DMS153 treated with DMSO at 0.1 percent for 48 hours (cell line): ENCODE measurements at regions not wholly inside any gene's neighbourhood (a gene's known extent, or its start where the extent isn't known, plus 50 kb on each side); places are given as distances from the start of the nearest gene placed in this dataset.
A peak's percentile ranks its signal among the peaks of the same experiment; 100 is the strongest.

Source experiments
- DNase-seq: peaks from one replicate; lab custom pipeline; 2025; ENCODE audit not compliant: unreplicated experiment; lab: John Stamatoyannopoulos, UW

DNA sequence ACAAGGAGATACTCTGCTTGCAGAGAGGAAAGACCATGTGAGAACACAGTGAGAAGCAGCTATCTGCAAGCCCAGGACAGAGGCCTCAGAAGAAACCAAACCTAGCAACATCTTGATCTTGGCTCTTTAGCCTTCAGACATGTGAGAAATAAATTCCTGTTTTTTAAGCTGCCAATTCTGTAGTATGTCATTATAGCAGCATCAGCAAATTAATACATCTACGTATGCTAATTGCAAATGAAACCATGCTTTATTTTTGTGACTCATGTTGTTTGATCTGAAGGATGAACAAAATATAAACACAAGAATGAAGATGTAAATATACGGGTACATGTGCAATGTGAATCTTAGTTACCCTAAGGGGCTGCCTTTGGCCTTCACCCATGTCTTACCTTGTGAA, 714.4 kb upstream of the ARPP21 start:
- no peak for DNase-seq

DNA sequence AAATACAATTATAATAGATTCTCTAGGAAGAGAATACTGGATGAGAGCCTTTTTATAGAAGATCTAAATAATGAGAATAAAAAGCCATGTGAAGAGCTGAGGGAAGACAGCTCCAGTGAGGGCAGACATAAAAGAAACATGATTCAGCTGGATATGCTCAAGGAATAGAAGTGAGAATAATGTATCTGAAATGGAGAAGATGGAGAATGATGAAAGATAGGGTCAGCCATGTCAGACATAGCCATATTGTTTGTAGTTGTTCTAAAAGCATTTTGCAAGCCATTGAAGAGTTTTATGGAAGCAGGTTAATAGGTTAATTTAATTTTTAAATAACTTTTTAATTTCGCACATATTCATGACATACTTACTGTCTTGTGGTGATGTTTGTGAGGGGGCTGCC, 713.5 kb upstream of the ARPP21 start:
- no peak for DNase-seq

DNA sequence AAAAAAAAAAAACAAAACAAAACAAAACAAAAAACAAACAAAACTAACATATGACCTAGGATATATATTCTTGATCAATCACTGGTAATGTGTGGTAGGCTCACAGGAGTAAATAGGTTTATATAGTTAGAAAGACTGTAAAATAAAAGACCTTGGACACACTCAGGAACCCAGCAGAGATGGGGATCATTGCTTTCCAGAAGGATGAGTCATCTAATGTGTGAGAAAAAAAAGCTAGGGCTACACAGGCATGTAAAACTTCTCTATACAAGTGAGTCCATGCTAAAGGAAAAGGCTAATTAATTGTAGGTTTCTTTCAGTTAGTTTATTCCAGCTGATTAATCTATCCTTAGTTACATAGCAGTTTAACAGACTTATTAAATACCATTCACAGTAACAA, 710.3 kb upstream of the ARPP21 start:
- DNase-seq: no peak

DNA sequence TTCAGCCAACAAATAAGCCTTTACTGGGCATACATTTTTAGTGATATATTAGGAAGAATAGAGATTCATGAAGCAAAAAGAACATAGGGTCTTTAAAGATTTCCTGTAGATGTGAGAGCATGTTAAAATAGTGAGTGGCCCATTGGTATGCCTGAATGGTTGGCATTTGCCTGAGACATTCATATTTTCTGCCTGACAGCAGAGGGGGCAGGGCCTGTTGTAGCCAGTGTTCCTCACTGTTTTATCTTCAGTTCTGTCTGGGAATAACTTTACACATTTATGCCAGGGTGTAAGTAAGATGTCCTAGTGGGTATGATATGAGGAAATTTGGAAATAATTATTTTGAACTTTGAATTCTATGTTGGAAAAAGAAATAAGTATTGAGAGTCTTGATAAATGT, 704.7 kb upstream of the ARPP21 start:
- no peak for DNase-seq

DNA sequence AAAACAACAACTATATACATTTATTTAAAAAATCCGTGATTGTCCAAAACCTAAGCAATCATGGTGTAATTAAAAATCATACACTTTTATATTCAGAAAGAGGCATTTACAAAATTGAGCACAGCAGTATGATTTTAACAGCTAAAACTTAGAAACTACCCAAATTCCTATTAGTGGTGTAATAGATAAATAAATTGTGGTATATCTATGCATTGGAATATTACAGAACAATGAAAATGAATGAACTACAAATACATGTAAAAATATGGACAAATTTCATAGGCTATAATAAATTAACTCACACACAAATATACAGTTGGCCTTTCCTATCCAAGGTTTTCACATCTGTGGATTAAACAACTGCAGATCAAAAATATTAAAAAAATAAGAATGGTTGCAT, 700.5 kb upstream of the ARPP21 start:
- no peak for DNase-seq

DNA sequence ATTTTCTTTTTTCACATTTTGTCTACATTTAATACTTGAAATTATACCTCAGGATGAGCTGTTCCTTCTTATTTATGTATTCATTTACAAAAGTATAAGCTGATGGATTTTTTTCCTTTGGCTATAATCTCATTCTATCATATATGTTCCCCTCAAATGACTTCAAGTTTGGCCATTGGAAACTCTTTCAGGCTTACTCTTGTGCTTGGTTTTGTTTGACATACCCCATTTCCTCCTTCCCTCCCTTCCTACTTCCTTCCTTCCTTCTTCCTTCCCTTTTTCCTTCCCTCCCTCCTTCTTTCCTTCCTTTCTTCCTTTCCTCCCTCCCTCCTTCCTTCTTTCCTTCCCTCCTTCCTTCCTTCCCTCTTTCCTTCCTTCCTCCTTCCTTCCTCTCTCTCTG, 697.1 kb upstream of the ARPP21 start:
- DNase-seq: no peak

DNA sequence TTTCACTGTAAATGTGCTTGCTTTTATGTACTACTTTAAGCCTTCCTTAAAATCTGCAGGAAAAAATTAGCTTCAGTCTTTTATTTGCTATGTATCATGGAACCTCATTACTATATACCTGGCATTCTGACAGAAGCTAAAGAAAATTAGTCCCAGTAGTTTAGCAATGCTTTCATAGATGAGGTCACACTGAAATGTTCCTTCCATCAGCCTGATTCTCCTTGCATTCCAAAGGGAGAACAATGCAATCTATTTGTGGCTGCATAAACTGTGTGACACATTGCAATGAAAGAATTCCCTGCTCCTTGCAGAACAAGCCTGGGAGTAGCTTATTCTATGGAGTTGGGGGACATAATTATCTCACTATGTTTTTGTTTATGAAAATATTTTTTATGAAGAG, 691.5 kb upstream of the ARPP21 start:
- DNase-seq: no peak

DNA sequence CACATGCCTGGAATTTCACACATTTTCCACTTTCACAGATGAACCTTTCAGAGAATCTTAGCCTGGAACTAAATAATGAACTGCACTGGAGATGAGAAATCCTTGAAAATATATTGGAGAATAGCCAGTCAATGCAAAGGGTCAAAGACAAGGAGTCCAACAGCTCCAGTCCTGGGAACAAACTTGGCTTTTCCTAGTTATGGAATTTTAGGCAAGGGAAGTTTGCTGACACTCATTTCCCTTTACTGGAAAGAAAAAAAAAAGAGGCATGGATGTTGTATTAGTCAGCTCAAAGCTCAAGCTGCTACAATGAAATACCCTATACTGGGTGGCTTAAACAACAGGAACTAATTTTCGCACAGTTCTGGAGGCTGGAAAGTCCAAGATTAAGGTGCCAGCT, 690.8 kb upstream of the ARPP21 start:
- no peak for DNase-seq

DNA sequence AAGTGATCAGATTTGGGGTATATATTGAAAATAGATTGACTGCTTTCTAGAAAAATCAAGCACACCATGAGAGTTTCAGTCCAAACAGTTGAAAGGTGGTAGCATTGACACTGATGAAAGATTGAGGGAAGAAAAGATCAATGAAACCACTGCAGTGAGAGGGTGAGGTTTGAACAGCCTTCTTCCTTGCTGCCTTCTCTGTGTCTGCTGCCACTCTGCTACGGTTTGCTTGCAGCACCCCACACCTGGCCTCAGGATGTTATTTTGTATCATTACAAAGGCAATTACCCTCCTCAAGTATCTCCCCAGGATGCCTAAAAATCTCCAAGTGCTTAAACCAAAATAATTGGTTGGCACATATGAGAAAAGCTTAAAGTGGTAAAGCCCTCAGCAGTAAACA, 683.6 kb upstream of the ARPP21 start:
- no peak for DNase-seq

DNA sequence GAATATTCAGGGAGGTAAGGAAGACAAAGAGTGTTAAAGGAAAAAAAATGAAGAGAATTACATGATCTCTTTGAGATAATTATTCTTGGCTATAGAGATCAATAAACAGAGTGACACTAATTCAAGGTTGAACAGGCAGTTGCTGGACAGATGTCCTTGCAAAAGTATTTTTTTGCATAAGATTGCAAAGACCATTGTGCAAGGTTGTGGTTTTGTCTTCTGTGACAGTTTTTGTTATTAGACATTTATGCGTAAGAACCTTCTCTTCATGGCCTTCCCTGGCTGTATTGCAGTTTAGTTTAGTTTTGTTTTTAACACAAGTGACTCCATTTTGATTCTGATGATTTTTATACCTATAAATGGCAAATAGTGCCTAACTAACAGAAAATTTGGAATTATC, 682.8 kb upstream of the ARPP21 start:
- no peak for DNase-seq

DNA sequence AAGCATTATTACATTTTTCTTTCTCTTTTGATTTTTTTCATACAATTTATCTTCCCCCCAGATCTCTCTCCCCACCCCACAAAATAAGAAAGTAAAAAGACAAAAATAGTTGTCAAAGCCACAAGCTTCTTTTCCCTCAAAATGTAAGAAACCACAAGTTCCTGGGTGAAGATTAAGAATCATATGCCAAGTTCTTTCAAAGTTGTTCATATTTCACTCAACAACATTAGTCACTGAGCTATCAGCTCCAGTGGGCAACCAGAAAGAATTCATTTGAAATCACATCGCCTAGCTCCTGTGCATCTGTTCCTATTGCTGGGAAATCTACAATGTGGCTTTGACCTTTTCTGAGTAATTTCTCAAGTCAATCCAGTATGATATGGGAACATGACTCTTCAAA, 681.6 kb upstream of the ARPP21 start:
- no peak for DNase-seq

DNA sequence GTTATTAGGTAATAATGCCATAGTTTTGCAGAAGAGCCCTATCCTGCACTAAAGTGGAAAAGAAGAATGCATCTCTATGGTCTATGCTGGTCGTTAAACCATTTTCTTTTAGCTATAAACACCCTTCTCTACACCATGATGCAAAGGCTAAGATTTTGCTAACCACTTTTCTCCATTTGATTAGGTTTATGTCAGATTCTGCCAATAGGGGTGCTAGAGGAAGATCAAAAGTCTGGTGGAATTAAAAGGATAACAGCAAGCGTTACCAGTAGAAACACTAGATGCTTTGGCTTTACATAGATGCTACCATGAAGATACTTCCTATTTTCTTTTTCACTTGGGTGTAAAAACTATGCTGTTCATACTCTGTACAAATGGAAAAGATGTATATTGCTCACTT, 669.8 kb upstream of the ARPP21 start:
- no peak for DNase-seq

DNA sequence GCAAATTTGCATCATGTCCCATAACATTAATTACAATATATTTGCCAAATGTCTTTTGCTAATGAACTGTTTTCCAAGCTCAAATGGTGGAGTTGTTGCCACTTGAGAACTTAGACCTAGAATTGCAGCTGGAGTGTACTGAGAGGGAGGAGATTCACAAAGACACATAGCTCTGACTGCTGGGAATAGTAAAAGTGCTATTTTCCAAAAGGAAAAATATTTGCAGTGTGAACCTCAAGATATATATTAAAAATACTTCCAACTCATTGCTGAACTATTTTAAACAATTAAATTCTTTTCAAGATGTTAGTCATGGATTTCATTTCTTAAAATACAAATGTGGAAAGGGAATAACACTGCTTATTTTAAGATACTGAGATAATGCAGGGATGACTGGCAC, 666.8 kb upstream of the ARPP21 start:
- DNase-seq: no peak

DNA sequence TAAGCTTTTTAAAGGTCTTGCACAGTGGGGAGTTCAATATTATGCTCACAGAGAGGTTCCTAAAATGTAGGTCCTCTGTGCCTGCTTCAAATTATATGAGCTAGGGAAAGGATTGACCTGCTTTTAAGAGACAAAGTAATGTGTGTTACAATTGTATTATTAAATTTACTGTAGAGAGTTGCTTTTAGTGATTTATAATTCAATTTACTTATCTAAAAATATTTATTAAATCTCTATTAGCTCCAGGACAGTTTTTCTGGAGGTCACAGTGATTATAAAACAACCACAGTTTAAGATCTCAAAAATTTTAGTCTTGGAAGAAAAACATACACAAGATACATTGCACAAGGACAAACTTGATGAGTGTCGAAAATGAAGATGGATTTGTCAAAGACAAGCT, 665.7 kb upstream of the ARPP21 start:
- no peak for DNase-seq

DNA sequence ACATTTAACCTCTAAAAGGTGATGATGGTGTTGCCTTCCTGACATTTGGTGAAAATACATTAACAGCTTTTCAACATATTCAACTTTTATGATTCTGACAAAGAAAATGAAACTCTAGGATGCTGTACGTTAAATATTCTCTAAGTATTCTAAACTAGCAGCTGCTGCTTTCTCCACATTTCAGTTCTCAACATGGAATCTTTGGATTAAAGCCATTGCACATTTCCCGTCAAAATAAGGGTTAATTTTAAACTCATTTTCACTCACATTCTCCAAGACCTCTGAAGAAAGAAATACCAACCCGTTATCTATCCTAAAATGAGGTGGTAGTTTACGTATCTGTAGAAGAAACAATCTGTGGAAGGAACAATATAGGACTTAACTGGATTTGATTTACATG, 655.7 kb upstream of the ARPP21 start:
- no peak for DNase-seq

DNA sequence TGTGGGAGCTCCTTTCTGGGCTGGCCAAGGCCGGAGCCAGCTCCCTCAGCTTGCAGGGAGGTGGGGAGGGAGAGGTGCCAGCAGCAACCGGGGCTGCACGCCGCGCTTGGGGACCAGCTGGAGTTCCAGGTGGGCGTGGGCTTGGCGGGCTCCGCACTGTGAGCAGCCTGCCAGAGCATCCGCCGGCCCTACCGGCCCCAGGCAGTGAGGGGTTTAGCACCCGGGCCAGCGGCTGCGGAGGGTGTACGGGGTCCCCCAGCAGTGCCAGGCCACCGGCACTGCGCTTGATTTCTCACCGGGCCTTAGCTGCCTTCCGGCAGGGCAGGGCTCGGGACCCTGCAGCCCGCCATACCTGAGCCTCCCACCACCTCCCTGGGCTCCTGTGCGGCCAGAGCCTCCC, 651.0 kb upstream of the ARPP21 start:
- no peak for DNase-seq

DNA sequence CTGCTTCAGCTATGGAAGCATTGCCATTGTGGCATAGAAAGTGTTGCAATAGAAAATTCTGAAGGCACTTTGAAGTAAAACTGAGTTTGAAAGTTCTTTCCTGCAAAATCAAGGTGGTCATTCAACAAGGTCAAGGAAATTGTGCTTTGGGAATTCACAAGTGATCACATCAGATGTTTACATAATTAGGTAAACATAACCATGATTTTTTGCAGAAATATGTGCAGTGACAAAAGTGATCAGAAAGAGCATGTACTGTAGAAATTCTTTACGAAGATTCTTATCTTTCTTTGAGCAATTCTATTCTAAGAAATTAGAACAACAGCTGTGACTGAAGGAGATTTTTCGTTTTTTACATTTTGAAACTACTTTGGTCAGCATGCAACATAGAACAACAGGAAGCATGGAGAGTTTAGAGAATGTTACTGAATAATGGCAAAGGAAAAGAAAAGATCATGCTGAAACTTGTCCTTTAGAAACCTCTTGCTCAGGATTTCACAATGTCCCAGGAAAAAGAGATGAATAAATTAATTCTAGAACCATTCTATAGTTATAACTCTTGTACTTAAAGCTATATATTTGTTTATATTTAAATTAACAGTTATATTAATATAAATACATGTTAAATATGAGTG, 643.4 kb upstream of the ARPP21 start:
- DNase-seq: no peak

DNA sequence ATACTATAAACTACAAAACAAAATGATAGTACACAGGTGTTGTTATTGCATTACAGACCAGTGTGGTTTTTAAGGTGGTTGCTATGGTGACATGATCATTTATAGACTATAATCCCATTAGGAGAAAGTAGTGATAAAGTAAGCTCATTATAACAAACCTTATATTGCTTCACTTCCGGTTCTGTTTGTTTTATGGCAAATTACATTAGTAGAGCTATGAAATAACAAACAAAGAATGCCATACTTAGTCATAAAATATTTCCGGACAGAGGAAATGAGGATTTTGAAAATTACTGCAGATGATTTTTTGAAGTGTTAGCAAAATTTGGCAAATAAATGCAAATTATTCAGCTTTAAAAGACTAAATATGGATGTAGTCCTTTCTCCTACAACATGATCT, 640.4 kb upstream of the ARPP21 start:
- DNase-seq: no peak

DNA sequence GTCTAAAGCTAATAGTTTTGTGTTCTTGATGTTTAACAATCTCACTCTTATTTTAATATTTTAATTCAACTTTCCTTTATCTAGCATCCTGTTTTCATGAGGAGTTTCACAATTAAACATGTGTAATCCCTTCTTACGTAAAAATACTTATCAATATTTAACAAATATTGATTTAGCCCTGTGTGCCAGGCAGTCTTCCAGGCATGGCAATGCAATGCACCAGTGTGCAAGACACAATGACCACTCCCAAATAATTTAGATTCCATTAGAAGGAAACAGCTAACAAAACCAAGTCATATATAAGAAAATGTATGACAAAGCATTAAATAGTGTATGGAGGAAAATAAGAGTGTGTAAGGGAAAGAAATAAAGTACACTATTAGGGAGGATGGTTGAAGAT, 627.1 kb upstream of the ARPP21 start:
- DNase-seq: no peak

DNA sequence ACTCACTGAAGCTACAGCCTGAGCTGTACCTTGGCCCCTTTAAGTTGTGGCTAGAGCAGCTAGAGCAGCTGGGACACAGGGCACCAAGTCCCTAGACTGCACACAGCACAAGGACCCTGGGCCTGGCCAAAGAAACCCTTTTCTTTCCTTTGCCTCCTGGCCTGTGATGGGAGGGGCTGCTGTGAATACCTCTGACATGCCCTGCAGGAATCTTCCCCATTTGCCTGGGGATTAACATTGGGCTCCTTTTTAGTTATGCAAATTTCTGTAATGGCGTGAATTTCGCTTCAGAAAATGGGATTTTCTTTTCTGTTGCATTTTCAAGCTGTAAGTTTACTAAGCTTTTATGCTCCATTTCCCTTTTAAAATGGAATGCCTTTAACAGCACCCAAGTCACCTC, 611.2 kb upstream of the ARPP21 start:
- no peak for DNase-seq

DNA sequence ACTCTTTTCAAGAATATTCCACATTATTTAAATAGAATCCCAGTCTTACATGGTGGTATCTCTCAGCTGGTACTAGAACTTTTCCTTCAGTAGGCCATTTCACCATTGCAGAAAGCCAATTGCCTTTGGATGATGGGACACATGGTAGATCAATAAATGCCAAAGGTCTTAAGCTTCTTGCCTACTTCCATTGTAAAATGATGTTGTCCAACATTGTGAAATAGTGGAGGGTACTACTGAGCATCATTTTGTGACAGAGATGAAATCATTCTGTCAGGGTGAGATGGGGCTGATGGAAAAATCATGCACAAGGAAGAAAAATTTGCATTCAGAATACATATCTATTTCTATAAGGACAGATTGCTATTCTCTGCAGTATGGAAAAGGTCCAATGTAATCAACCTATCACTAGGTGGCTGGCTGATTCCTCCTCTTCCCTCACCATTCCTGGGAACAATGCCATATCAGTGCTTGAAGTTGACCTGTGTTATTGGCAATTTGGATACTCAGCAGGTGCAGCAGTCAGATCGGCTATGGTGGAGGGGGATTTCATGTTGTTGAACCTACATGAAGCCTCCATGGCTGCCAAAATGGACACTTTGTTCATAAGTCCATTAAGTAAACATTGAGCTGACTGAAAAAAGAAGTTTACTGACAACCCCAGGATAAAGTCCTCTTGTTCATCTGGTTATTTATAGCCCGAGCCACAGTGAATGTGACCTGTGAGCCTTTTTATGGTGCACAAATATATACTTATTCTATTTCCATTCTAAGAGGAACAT, 596.9 kb upstream of the ARPP21 start:
- DNase-seq: peak; percentile 50

DNA sequence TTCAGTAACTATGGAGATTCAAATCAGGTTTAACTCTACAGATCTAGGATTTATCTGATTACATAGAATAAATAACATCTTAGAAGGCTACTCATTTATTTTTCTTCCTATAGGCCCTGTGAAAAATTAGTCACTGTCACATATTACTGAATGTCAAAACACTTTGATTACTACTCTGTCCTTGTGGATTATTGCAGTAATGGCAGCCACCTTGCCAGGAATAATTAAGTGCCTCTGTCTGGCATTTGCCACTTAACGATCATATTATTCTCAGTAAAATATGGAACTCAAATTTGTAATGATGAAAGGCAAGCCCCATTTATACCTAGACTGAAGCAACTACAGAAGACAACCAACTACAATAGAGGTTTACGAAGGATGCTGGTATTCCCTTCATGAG, 596.3 kb upstream of the ARPP21 start:
- DNase-seq: no peak

DNA sequence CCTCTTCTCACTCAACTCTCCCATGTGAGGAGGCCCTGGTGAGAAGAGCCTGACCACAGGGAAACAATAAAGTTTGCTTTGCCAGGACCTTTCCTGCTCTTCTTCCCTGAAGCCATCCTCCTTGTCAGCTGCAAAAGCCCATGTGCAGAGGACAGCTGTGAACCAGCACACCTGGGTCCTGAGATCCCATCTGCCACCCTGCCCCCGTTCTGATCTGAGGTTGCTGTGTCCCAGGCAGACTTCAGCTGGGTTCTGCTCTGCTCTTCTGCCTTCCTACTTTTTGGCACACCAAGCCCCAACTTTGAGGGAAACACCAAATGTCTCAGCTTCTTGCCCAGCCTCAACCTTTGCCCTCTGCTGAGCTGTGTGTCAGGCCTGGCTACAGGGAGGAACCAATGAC, 595.1 kb upstream of the ARPP21 start:
- DNase-seq: no peak
